ENCODE measurements at regions not wholly inside any gene's neighbourhood (a gene's known extent, or its start where the extent isn't known, plus 50 kb on each side); places are given as distances from the start of the nearest gene placed in this dataset.

- DNase-seq: no peak
These were observed 112.0 kb downstream of the LITAF start for GRCh38 chr16:11474617-11475291.

DNA sequence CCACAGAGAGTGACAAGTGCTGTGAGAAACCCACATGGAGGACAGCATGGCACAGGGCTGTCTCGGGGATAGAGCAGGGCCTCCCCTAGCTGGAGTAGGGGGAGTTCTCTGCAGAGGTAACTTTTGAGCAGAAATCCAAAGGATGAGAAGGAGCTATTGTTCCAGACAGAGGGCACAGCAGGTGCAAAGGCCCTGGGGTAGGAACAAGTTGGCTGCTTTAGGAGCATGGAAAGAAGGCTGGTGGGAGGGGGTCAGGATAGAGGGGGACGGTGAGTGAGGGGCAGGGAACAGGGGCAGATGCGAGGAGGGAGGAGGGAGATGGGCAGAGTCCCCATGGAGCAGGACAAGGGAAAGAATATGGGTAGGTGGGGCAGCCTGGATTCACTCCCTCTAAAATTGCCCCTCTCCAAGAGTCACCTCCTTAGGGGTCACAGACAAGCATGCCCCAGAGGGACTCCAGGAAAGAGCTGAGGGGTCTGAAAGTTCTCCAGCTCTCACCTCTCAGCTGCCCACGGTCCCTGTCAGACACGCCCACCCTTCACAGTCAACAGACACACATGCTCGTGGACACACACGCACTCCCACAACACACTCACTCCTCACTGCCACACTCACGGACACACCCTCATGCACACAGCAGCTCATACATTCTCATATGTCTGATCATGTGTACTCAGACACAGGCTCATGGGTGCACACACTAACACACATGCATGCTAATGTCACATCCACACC lies 110.7 kb downstream of the LITAF start:
- no peak for DNase-seq

DNA sequence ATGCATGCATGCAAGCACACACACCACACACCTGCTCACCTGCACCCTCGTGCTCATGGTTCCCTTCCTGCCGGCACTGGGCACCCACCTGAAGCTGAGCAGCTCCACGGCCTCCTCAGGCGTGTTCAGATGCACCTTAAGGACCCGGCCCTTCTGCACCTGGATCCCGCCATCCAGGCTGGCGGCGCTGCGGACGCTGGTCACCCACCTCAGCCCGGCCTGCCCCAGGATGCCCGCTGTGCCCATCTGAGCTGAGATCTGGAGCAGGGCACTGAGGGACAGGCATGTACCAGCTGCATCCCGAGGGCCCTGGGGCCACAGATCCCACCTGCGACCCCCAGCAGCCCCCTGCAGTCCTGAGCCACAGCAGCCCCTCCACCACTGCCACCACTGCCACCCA lies 110.0 kb downstream of the LITAF start:
- DNase-seq: no peak

DNA sequence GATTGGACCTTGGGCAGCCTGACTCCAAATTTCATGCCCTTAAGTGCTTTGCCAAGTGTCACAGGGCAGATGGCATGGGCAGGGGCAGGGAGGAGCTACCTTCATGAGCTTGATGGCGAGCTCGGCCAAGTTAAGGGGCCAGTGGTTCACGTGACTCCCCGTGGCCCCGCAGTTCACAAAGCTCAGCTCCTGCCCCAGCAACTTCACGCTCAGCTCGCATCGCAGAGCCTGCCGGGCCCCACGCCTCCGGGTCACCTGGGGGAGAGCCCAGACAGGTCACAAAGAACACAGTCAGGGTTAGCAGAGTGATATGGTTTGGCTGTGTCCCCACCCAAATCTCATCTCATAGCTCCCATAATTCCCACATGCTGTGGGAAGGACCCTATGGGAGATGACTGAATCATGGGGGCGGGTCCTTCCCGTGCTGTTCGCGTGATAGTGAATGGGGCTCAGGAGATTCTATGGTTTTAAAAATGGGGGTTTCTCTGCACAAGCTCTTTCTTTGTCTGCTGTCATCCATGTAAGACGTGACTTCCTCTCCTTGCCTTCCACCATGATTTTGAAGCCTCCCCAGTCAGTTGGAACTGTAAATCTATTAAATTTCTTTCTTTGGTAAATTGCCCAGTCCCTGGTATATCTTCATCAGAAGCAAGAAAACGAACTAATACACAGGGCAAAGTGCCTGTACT lies 108.1 kb downstream of the LITAF start:
- no peak for DNase-seq

DNA sequence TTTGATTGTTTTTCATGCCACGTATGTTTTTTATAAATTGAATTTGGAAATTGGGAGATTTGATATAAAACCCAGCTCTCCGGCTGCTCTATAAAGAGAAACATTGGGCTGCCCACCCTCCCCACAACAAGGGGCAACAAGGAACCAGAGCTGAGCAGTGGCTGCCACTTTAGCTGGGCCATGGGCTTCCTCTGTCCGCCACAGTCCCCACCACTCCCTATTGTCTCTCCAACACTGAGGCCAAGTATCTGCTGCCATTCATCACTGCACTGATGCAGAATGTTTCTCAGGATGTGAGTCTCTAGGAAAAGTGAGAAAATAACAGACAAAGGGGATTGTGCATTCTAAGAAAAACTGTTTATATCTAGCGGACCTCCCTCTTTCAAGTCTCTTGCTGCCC lies 106.8 kb downstream of the LITAF start:
- DNase-seq: no peak

- DNase-seq: no peak
These were observed 106.1 kb downstream of the LITAF start for GRCh38 chr16:11480634-11481033.

GRCh38 chr16:11481987-11482386 lies 104.7 kb downstream of the LITAF start:
- DNase-seq: no peak

GRCh38 chr16:11482946-11483748 lies 103.6 kb downstream of the LITAF start:
- DNase-seq: no peak

GRCh38 chr16:11484691-11485258 lies 101.9 kb downstream of the LITAF start:
- DNase-seq: no peak

GRCh38 chr16:11485676-11486075 lies 101.0 kb downstream of the LITAF start:
- DNase-seq: no peak

DNA sequence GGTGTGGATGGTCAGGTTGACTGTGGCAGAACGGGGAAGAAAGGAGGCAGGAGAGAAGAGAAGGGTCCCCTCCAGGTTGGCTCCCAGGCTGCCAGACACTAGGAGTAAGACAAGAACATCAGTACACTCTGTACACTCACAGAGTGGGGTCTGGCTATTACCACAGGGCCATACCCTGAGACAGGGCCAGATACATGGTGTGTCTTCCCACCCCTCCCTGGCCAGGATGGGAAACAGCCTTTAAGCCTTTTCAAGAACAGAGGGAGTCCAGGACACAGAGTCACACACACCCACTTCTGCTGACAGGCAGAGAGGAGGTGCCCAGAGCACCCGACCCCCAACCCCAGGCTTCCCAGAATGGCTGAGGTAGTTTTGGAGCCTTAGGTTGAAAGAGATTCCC lies 99.4 kb downstream of the LITAF start:
- no peak for DNase-seq

- DNase-seq: no peak
These were observed 98.4 kb downstream of the LITAF start for GRCh38 chr16:11488304-11488703.

- DNase-seq: no peak
These were observed 95.2 kb downstream of the LITAF start for GRCh38 chr16:11491524-11491923.

- no peak for DNase-seq
These were observed 93.8 kb downstream of the LITAF start for GRCh38 chr16:11492808-11493530.

DNA sequence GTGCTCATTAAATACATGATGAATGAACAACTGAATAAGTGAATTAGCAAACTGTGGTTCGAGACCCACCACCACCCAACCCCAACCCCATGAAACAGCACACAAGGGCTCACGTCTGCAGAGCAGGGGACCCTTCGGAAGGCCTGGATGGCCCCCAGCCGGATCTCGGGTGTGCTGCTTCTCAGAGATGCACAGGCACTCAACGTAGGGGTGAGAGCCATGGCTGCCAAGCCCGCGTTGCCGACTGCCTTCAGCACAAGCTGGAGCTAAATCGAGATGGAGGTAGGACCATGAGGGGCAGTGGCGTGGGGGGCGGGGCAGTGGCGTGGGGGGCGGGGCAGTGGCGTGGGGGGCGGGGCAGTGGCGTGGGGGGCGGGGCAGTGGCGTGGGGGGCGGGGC lies 93.2 kb downstream of the LITAF start:
- DNase-seq: no peak

DNA sequence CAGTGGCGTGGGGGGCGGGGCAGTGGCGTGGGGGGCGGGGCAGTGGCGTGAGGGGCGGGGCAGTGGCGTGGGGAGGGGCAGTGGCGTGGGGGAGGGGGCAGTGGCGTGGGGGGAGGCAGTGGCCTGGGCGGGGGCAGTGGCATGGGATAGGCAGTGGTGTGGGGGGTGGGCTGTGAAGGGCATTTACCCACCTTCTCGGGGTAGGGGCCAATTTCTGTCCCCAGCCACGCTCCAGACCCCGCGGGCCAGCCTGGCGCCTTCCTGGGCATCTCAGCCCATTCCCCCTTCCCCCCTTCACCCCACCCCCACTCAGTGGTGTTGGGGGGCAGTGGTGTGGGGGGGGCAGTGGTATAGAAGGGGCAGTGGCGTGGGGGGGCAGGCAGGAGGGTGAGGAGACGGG lies 92.7 kb downstream of the LITAF start:
- no peak for DNase-seq

- no peak for DNase-seq
These were observed 92.3 kb downstream of the LITAF start for GRCh38 chr16:11494433-11494832.

DNA sequence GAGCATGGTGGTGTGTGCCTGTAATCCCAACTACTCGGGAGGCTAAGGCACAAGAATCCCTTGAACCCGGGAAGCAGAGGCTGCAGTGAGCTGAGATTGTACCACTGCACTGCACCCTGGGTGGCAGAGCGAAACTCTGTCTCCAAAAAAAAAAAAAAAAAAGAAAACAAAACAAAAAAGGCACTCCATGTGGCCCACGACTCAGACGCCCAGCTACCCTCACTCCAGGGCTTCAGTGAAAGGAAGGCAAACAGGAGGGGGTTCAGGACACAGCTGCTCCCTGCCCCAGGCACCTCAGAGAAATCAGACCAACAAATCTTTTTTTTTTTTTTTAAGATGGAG lies 91.7 kb downstream of the LITAF start:
- no peak for DNase-seq
